ENCODE measurements at regions not wholly inside any gene's neighbourhood (a gene's known extent, or its start where the extent isn't known, plus 50 kb on each side); places are given as distances from the start of the nearest gene placed in this dataset.

GRCh38 chr20:11354846-11355245 lies 562.8 kb upstream of the BTBD3 start:
- Mint-ChIP-seq H3K27me3 (ENCODE audit: insufficient read depth, low read depth) (no peaks in the 10 kb centered on the region), H3K27ac (peak overlapping the region; percentile 74), H3K4me1 (peaks cover 55% of the 10 kb centered on the region), H3K9me3 (peaks cover 17% of the 10 kb centered on the region), H3K36me3 (no peaks in the 10 kb centered on the region), H3K4me3 (no peak overlapping the region)
- Histone ChIP-seq H3K27ac (peak overlapping the region; percentile 26), H3F3A (ENCODE audit: low read depth) (peaks cover 32% of the 10 kb centered on the region), H3K9me3 (ENCODE audit: low read depth) (no peaks in the 10 kb centered on the region), H3K4me3 (no peak overlapping the region), H3K9ac (no peak overlapping the region), H3K27me3 (no peaks in the 10 kb centered on the region), H2AFZ (replicated peaks) (peak overlapping the region; percentile 26), H3K36me3 (no peaks in the 10 kb centered on the region), H4K20me1 (ENCODE audit: low read depth) (no peaks in the 10 kb centered on the region), H3K4me2 (no peak overlapping the region), H3K4me1 (peaks cover 56% of the 10 kb centered on the region), H3K79me2 (ENCODE audit: low read depth) (no peaks in the 10 kb centered on the region)
- no peak for DNase-seq (ENCODE audit: low spot score)
- TF ChIP-seq EZH2phosphoT487 (IDR thresholded peaks at IDR 0.05) (no peak), EZH2 (IDR thresholded peaks at IDR 0.05) (no peak), CTCF (IDR thresholded peaks at IDR 0.05) (no peak)

- Mint-ChIP-seq H3K36me3 (no peaks in the 10 kb centered on the region), H3K27ac (no peak overlapping the region), H3K9me3 (peaks cover 17% of the 10 kb centered on the region), H3K27me3 (ENCODE audit: insufficient read depth, low read depth) (no peaks in the 10 kb centered on the region), H3K4me3 (no peak overlapping the region), H3K4me1 (peaks cover 50% of the 10 kb centered on the region)
- no peak overlapping the region for H3K4me3 ChIP-seq
- H3K27me3 ChIP-seq = no peaks in the 10 kb centered on the region
- no peak for DNase-seq (ENCODE audit: low spot score)
- H4K20me1 ChIP-seq (ENCODE audit: low read depth) = no peaks in the 10 kb centered on the region
- H3K4me2 ChIP-seq = no peak overlapping the region
- H3F3A ChIP-seq (ENCODE audit: low read depth) = peaks cover 32% of the 10 kb centered on the region
- H3K36me3 ChIP-seq = no peaks in the 10 kb centered on the region
- no peak overlapping the region for H3K27ac ChIP-seq
- no peaks in the 10 kb centered on the region for H3K9me3 ChIP-seq (ENCODE audit: low read depth)
- peaks cover 55% of the 10 kb centered on the region for H3K4me1 ChIP-seq
- no peak overlapping the region for H2AFZ ChIP-seq (replicated peaks)
- TF ChIP-seq EZH2 (IDR thresholded peaks at IDR 0.05) (no peak), EZH2phosphoT487 (IDR thresholded peaks at IDR 0.05) (no peak), CTCF (IDR thresholded peaks at IDR 0.05) (no peak)
- H3K9ac ChIP-seq = no peak overlapping the region
- no peaks in the 10 kb centered on the region for H3K79me2 ChIP-seq (ENCODE audit: low read depth)
These were observed 562.3 kb upstream of the BTBD3 start for GRCh38 chr20:11355345-11355744.

GRCh38 chr20:11356061-11356460 lies 561.6 kb upstream of the BTBD3 start:
- Histone ChIP-seq H3K4me1 (peaks cover 48% of the 10 kb centered on the region), H4K20me1 (ENCODE audit: low read depth) (no peaks in the 10 kb centered on the region), H3K79me2 (ENCODE audit: low read depth) (no peaks in the 10 kb centered on the region), H3K4me3 (no peak overlapping the region), H3K27me3 (no peaks in the 10 kb centered on the region), H3F3A (ENCODE audit: low read depth) (peaks cover 28% of the 10 kb centered on the region), H3K9me3 (ENCODE audit: low read depth) (peaks cover 3% of the 10 kb centered on the region), H2AFZ (replicated peaks) (no peak overlapping the region), H3K4me2 (no peak overlapping the region), H3K9ac (no peak overlapping the region), H3K36me3 (no peaks in the 10 kb centered on the region), H3K27ac (no peak overlapping the region)
- Mint-ChIP-seq H3K4me1 (peaks cover 43% of the 10 kb centered on the region), H3K27me3 (ENCODE audit: insufficient read depth, low read depth) (no peaks in the 10 kb centered on the region), H3K36me3 (peaks cover 2% of the 10 kb centered on the region), H3K4me3 (no peak overlapping the region), H3K27ac (no peak overlapping the region), H3K9me3 (peaks cover 20% of the 10 kb centered on the region)
- DNase-seq (ENCODE audit: low spot score) = no peak
- TF ChIP-seq EZH2 (IDR thresholded peaks at IDR 0.05) = no peak

- no peaks in the 10 kb centered on the region for H3K36me3 ChIP-seq
- no peaks in the 10 kb centered on the region for H3K4me1 Mint-ChIP-seq
- H3F3A ChIP-seq (ENCODE audit: low read depth) = no peaks in the 10 kb centered on the region
- no peaks in the 10 kb centered on the region for H3K27me3 Mint-ChIP-seq (ENCODE audit: insufficient read depth, low read depth)
- H3K4me3 ChIP-seq = no peak overlapping the region
- H4K20me1 ChIP-seq (ENCODE audit: low read depth) = no peaks in the 10 kb centered on the region
- no peak overlapping the region for H2AFZ ChIP-seq (replicated peaks)
- no peaks in the 10 kb centered on the region for H3K79me2 ChIP-seq (ENCODE audit: low read depth)
- H3K4me3 Mint-ChIP-seq = no peak overlapping the region
- no peak overlapping the region for H3K9ac ChIP-seq
- no peak overlapping the region for H3K27ac Mint-ChIP-seq
- H3K36me3 Mint-ChIP-seq = peaks cover 9% of the 10 kb centered on the region
- DNase-seq (ENCODE audit: low spot score) = no peak
- peaks cover 35% of the 10 kb centered on the region for H3K9me3 Mint-ChIP-seq
- H3K4me2 ChIP-seq = no peak overlapping the region
- H3K27me3 ChIP-seq = no peaks in the 10 kb centered on the region
- TF ChIP-seq EZH2phosphoT487 (IDR thresholded peaks at IDR 0.05) (no peak), CTCF (IDR thresholded peaks at IDR 0.05) (no peak), EZH2 (IDR thresholded peaks at IDR 0.05) (no peak)
- no peak overlapping the region for H3K27ac ChIP-seq
- peaks cover 4% of the 10 kb centered on the region for H3K9me3 ChIP-seq (ENCODE audit: low read depth)
- H3K4me1 ChIP-seq = no peaks in the 10 kb centered on the region
These were observed 555.2 kb upstream of the BTBD3 start for GRCh38 chr20:11362450-11362849.
